D721Med (cell line): ENCODE measurements at regions not wholly inside any gene's neighbourhood (a gene's known extent, or its start where the extent isn't known, plus 50 kb on each side); places are given as distances from the start of the nearest gene placed in this dataset.

Experiments
- DNase-seq: peaks from one replicate; pipeline ENCODE4 v3.0.0; 2011; ENCODE audit warnings: low spot score; ENCODE audit not compliant: insufficient read length
- FAIRE-seq: peaks from 2 replicates; lab custom pipeline; 2011; peaks lifted over from hg19 to GRCh38; lab: Jason Lieb, UNC
- CTCF ChIP-seq: IDR thresholded peaks from 2 replicates; pipeline ENCODE4 v1.5.1; 2012; ENCODE audit warnings: mild to moderate bottlenecking, control low read depth; ENCODE audit not compliant: insufficient read depth; ENCODE audit errors: missing control alignments

DNA sequence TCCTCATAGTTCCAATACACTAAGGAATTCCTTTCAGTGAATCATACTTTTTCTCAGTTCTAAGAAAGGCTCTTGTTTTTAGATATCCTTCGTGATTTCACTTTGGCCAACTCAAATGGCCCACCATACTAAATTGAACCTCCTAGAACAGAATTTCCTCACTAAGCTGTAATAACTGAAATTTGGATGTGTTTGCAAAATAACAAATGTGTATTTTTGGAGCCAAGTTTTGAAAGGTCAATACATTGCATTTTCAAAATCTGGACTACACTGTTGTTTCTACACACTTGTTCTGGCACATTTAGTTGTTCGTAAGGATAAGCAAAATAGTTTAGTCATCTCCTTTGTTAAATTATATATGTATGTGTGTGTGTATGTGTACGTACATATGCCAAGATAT lies 439.0 kb upstream of the STXBP6 start:
- no peak for FAIRE-seq
- TF ChIP-seq CTCF, result no peak
- DNase-seq, result no peak

DNA sequence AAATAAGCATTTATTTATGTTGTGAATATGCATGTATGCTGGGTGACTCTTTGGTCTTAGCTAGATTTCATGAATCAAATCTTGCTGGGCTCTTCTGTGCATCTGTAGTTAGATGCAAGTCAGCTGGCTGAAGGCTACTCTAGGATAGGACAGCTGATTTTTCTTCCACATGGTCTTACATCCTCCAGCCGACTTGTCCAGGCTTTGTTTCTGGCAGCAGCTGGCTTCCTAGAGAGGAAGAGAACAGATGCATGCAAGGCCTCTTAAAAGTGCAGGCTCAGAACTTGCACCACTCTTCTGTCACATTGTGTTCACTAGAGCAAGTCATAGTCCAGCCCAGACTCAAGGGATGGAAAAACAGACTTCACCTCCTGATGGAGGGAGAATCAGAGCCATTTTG lies 435.4 kb upstream of the STXBP6 start:
- no peak for DNase-seq
- no peak for TF ChIP-seq CTCF
- no peak for FAIRE-seq

DNA sequence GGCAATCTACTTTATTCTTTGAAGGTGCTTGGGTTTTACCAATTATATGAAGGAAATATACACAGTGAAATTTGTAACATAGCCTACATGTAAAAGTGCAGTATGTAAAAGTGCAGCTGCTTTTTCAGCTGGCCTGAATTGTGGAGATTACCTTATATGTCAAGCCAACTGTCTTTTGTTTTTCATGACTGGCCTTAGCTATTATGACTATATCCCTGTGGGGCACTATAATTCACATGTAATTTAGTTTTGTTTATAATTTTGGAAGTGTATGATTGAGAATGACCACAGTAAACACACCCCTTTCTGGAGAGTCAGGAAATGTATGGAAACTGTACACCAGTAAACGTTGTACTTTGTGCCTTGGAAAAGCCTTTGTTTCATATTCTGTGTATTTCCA lies 435.0 kb upstream of the STXBP6 start:
- FAIRE-seq (no peak), DNase-seq (no peak)
- TF ChIP-seq CTCF, result no peak

- TF ChIP-seq CTCF, result no peak
- DNase-seq (no peak), FAIRE-seq (no peak)
Observed at GRCh38 chr14:25484235-25484634, 434.3 kb upstream of the STXBP6 start.

DNA sequence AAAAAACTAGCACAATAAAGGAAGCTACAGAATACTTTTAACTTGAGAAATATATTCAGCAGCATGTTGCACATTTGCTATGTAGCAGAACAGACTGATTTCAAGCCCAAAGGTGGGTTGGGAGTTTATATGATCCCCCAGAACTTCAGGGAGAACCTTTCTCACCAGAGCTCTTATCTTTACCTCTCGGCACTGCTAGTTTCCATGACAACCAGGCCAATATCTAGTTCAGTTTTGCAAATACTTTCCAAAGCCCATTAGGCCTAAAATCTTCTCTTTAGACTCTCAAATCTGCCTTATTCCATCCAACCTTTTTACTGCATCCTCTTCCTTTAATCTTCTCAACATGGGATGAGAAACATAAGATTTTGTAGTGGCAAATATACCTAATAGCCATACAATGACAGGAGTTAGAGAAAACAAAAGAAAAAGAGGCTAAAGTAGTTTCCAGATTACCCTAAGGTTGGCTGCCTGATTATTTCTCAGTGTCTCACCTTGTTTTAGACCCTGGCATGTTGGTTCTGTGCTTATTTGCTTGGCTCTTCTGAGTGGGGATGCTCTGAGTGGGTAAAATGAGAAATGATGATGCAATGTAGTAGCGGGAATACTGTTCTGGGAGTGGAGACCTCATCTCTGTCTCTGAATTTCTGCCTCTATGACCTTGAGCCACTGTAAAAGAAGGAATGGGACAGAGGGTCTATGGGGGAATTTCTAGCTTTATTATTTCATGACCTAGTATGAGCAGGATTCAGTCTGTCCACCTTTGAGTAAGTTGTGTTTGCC lies 427.6 kb upstream of the STXBP6 start:
- FAIRE-seq (no peak), DNase-seq (no peak)
- no peak for TF ChIP-seq CTCF

DNA sequence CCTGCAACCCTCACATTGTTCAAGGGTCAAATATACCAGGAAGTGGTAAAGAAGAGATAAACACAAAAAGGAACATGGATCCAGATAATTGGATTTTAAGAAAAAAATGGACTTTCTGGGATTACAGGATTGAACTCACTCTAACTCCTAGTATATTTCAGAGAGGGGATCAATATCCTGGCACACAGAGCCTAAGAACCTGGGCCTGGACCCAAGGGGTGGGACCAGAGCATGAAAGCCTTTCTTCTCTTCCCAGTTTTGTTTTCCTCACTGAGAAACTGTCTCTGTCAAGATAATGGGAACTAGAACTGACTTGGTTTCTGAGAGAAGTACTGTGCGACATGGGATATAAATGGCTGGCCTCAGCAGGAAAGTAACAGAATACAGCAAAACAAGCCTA lies 422.8 kb upstream of the STXBP6 start:
- FAIRE-seq (no peak), DNase-seq (no peak)
- no peak for TF ChIP-seq CTCF

DNA sequence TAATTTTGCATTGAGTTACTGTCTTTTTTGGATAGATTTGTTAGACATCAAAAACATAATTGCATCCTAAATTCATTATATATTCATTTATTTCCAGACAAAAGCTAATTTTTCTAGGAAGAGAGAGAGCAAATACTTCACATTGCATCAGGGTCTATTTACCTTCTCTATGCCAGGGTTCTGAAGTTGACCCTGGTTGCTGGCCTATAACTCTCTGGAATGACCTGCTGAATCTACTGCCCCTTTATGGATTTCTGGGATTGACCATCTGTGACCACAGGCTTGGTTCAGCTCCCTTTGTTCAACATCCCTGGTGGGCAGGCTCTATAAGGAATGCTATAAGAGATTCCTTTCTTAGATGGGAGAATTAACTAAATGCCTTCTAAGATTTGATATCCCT lies 414.8 kb upstream of the STXBP6 start:
- DNase-seq, result no peak
- FAIRE-seq, result no peak
- no peak for TF ChIP-seq CTCF
